ENCODE measurements at regions not wholly inside any gene's neighbourhood (a gene's known extent, or its start where the extent isn't known, plus 50 kb on each side); places are given as distances from the start of the nearest gene placed in this dataset.
"Not testable (repeated sequence)": the region's sequence is repeated elsewhere in the genome, so short reads cannot be mapped to it uniquely, and the experiment has no call there.

GRCh38 chr6:154919806-154920205 is 75.3 kb upstream of the TIAM2 start:
- DNase-seq: no peak
- intact Hi-C loops (cut with DNase I): no loop called here

DNA sequence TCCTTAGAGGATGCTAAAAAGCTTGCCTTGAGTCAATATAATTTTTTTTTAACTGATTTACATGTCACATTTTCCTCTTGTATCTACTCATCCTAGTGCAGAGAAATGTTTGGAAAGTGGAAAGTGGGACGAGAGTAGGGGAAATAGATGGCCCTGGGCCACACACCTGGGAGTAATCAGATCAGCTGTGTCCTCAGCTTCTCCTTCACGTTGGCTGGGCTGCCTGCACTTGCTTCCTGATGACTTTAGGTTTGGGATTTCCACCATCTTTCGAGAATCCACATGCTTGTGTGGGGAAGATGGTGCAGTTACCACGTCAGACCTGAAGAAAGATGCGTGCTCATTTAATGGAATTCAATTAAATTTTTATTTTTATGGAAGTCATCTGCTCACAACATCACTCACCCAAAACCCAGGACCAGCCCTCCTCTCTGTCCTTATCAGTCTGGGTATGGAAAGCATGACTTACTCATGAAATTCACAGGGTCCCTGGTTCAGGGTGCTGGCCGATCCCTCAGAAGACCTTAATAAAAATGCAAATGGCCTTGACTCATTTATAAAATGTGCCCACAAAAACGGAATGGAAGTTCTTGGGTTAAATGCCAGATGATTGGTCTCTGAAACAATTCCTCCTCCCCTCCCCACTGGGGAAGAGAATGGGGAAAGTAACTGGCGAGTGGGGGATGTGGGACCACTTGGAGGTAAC is 74.5 kb upstream of the TIAM2 start:
- DNase-seq: no peak
- intact Hi-C loops (cut with DNase I): no loop called here

DNA sequence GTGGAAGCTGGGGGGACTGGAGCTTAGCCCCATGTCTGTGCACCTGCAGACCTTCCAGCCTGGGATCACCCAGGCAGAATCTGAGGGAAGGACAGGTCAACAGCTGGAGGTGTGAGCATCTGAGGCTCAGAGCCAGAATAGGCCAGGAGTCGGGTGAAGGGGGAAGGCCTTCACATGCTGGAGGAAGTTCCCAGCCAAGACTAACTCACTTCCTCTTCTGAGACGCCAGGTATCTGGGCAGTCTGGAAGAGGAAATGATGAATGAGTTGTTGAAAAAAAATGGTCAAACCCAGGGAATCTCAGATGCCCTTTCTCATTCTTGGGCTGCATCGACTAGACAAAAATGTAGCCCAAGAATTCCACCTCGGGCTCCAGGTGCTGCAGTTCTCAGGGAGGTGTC is 73.6 kb upstream of the TIAM2 start:
- intact Hi-C loops (cut with DNase I): no loop called here
- DNase-seq: no peak

GRCh38 chr6:154923199-154923869 is 71.8 kb upstream of the TIAM2 start:
- DNase-seq: peak in 1 of 42 donors; percentile 8
- intact Hi-C loops (cut with DNase I): no loop called here

GRCh38 chr6:154925130-154925529 is 70.0 kb upstream of the TIAM2 start:
- DNase-seq: no peak
- intact Hi-C loops (cut with DNase I): loop anchor here (5.0 kb wide), 1 partner anchor 252 kb away; no protein-coding TSS in a partner anchor

- intact Hi-C loops (cut with DNase I): loop anchor here (5.0 kb wide), 1 partner anchor 251 kb away; no protein-coding TSS in a partner anchor
- no peak for DNase-seq
Measured at GRCh38 chr6:154926366-154926765, 68.7 kb upstream of the TIAM2 start.

DNA sequence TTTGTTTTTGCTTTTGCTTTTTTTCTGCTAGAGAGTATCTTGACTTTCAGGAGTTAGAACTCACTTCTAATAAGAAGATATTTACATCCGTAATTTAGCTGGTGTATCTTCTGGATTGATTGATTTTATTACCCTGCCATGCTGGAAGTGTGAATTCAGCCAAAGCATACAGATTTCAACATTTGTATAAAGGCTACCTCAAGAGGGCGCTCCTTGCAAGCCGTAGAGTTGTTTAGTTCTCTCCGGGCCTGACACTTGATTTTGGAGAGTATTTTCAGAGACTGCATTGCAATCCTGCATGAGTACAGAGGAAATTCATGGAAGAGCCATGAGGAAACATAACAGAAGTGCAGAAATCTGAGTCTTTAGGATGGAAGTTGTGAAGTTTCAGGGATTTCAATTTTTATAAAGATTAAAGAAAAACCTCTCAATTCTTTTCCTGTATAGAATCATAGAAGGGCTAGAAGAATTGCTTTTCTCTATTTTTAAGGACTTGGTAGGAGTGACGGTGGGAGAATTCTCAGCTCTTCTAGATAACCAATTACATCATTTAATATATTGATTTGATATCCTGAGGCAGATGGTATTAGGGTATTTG is 66.7 kb upstream of the TIAM2 start:
- peak in 39 of 42 donors; percentile 19 to 88 (median 69) for DNase-seq
- intact Hi-C loops (cut with DNase I): loop anchor here (5.0 kb wide), 1 partner anchor 249 kb away; no protein-coding TSS in a partner anchor

- intact Hi-C loops (cut with DNase I): no loop called here
- no peak for DNase-seq
Measured at GRCh38 chr6:154930451-154930851, 64.7 kb upstream of the TIAM2 start.

GRCh38 chr6:154931711-154932424 is 63.2 kb upstream of the TIAM2 start:
- DNase-seq: no peak
- intact Hi-C loops (cut with DNase I): no loop called here

GRCh38 chr6:154932515-154933027 is 62.5 kb upstream of the TIAM2 start:
- intact Hi-C loops (cut with DNase I): no loop called here
- no peak for DNase-seq

- intact Hi-C loops (cut with DNase I): no loop called here
- no peak for DNase-seq
Measured at GRCh38 chr6:154933181-154933827, 61.8 kb upstream of the TIAM2 start.

DNA sequence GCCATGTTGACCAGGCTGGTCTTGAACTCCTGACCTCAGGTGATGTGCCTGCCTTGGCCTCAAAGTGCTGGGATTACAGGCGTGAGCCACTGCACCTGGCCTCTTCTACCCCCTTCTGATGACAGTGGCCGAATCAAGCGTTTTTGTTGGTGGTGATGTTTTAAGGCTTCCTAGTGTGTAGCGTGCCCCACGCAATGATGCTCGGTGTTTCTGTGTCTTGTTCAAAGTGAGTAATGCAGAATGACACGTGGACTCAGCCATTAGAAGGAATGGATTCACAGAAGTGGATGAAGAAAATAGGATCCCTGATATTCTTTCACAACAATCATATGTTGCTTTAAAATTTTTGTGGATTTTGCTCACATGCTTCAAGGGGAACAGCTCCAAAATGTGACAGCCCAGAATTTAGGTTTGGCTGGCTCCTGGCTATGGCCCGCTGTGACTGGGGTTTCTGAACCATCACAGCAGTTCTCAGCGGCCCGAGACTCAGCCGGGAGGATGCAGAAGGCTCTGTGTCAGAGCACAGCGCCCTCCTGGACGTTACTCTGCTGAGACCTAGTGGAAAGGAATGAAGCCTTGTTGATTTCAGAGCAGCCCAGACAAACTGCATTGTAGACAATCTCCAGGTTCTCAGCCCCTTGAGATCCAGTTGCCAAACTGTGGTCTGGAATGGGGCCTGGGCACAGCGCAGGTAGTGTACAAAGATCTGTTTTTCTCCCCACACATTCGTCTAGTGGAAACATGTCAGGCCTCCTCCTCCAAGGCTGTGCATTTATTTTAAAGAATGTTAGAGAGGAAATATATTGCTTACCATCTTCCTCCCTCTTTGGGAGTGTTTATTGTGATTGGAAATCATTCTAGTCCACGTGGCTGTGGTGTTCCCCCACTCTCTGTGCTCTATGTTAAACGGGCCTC is 57.6 kb upstream of the TIAM2 start:
- intact Hi-C loops (cut with DNase I): no loop called here
- DNase-seq: no peak

DNA sequence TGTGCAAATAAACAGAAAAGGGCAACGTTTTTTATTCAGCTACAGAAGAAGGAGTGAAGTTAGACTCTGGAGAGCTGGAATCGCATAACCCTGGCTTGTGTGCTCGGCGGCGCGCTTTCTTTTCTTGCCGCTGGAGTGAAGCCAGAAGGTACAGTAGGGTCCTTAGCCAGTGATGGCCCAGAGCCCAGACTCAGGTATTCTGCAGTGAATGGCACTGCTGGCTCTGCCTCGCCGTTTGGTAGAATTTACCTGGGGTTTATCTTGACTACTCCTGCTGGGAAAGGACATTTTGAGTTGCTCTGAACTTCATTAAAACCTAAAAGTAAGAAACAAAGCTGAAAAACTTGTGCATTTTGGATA is 56.9 kb upstream of the TIAM2 start:
- no peak for DNase-seq
- intact Hi-C loops (cut with DNase I): no loop called here

DNA sequence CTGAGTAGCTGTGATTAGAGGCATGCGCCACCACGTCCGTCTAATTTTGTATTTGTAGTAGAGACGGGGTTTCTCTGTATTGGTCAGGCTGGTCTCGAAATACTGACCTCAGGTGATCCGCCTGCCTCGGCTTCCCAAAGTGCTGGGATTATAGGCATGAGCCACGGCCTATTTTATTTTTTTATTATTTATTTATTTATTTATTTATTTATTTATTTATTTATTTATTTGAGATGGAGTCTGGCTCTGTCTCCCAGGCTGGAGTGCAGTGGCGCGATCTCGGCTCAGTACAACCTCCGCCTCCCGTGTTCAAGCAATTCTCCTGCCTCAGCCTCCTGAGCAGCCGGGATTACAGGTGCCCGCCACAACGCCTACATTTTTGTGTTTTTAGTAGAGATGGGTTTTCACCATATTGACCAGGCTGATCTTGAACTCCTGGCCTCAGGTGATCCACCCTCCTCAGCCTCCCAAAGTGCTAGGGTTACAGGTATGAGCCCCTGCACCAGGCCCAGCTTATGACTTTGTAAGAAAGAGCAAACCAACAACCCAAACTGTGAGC is 56.3 kb upstream of the TIAM2 start:
- DNase-seq; intact Hi-C loops (cut with DNase I): not testable (repeated sequence)

GRCh38 chr6:154942770-154943169 is 52.3 kb upstream of the TIAM2 start:
- intact Hi-C loops (cut with DNase I): no loop called here
- DNase-seq: no peak

DNA sequence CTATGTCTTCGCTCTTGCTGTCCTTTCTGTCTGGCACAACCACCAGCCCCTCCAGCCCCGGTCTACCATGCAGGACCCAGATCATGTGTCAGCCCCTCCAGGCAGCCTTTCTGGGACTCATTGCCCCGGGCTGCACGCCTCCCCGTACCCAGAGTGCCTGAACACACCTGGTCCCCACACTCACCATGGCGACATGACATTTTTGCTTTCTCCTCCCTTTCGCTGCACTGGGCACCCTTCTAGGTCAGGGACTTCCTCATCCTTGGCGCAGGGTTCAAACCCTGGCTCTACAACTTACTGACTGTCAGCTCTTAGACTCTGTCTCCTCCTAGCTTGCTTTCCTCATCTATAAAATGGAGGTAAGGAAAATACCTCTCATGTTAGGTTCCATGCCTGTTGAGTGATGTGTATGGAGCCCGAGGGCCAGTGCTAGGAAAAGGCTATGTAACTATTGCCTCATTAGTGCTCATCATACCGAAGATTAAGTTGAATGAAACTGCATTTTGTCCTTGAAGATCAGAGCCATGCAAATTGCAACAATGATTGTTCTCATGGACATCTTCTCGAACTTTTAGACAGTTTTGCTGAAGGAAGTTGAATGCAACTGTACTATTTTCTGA is 49.7 kb upstream of the TIAM2 start:
- intact Hi-C loops (cut with DNase I): no loop called here
- no peak for DNase-seq

All from head of caudate nucleus (tissue), 42 donors.